Mucosa of rectum (tissue), 2 donors: ENCODE measurements at regions not wholly inside any gene's neighbourhood (a gene's known extent, or its start where the extent isn't known, plus 50 kb on each side); places are given as distances from the start of the nearest gene placed in this dataset.
"Not testable (repeated sequence)": the region's sequence is repeated elsewhere in the genome, so short reads cannot be mapped to it uniquely, and the experiment has no call there.

Experiments used
- H3K27ac ChIP-seq, 2 donors: one replicate each; pipeline ENCODE4 v1.7.0; 2013; ENCODE audit warnings: inconsistent platforms in 2 of 2, low read depth in 2 of 2, low read length in 2 of 2
- H3K27me3 ChIP-seq, 2 donors: one replicate each; pipeline ENCODE4 v1.7.0; 2013; ENCODE audit warnings: low read length in 2 of 2; ENCODE audit not compliant: control insufficient read depth in 2 of 2, insufficient read depth in 2 of 2
- H3K36me3 ChIP-seq, 2 donors: one replicate each; pipeline ENCODE4 v1.7.0; 2013; ENCODE audit warnings: low read length in 2 of 2; ENCODE audit not compliant: control insufficient read depth in 2 of 2, insufficient read depth in 2 of 2
- H3K4me1 ChIP-seq, 2 donors: one replicate each; pipeline ENCODE4 v1.7.0; 2013; ENCODE audit warnings: low read length in 2 of 2, mild to moderate bottlenecking in 1 of 2; ENCODE audit not compliant: control insufficient read depth in 2 of 2, insufficient read depth in 2 of 2
- H3K4me3 ChIP-seq, 2 donors: one replicate each; pipeline ENCODE4 v1.7.0; 2013; ENCODE audit warnings: low read length in 2 of 2
- H3K9ac ChIP-seq, 2 donors: one replicate each; pipeline ENCODE4 v1.7.0; 2013; ENCODE audit warnings: low read length in 2 of 2, low read depth in 1 of 2, mild to moderate bottlenecking in 1 of 2
- H3K9me3 ChIP-seq, 2 donors: one replicate each; pipeline ENCODE4 v1.7.0; 2013; ENCODE audit warnings: low read length in 2 of 2; ENCODE audit not compliant: control insufficient read depth in 2 of 2
- donor health status: healthy.
- donor health status: Normal muscosa, but diverticular disease.

GRCh38 chr21:13923175-13923574 is 287.6 kb downstream of the LIPI start:
- not testable (repeated sequence) for H3K27ac ChIP-seq, H3K4me3 ChIP-seq, H3K36me3 ChIP-seq, H3K9me3 ChIP-seq, H3K27me3 ChIP-seq, H3K9ac ChIP-seq, H3K4me1 ChIP-seq

GRCh38 chr21:13921455-13921854 is 289.3 kb downstream of the LIPI start:
- not testable (repeated sequence) for H3K9me3 ChIP-seq, H3K27ac ChIP-seq, H3K36me3 ChIP-seq, H3K4me1 ChIP-seq, H3K4me3 ChIP-seq, H3K9ac ChIP-seq, H3K27me3 ChIP-seq

GRCh38 chr21:13907385-13907784 is 297.8 kb downstream of the POTED start:
- not testable (repeated sequence) for H3K27me3 ChIP-seq, H3K9me3 ChIP-seq, H3K4me3 ChIP-seq, H3K27ac ChIP-seq, H3K36me3 ChIP-seq, H3K9ac ChIP-seq, H3K4me1 ChIP-seq

- H3K9me3 ChIP-seq, H3K36me3 ChIP-seq, H3K27ac ChIP-seq, H3K4me3 ChIP-seq, H3K27me3 ChIP-seq, H3K4me1 ChIP-seq, H3K9ac ChIP-seq: not testable (repeated sequence)
Observed at GRCh38 chr21:13896596-13897247, 287.1 kb downstream of the POTED start.

GRCh38 chr21:13893617-13894016 is 284.0 kb downstream of the POTED start:
- H3K36me3 ChIP-seq, H3K27me3 ChIP-seq, H3K27ac ChIP-seq, H3K4me3 ChIP-seq, H3K9ac ChIP-seq, H3K4me1 ChIP-seq, H3K9me3 ChIP-seq: not testable (repeated sequence)

- H3K27ac ChIP-seq, H3K36me3 ChIP-seq, H3K9ac ChIP-seq, H3K9me3 ChIP-seq, H3K27me3 ChIP-seq, H3K4me3 ChIP-seq, H3K4me1 ChIP-seq: not testable (repeated sequence)
Observed at GRCh38 chr21:13893025-13893424, 283.4 kb downstream of the POTED start.

GRCh38 chr21:13892146-13892751 is 282.7 kb downstream of the POTED start:
- H3K4me3 ChIP-seq, H3K36me3 ChIP-seq, H3K27ac ChIP-seq, H3K4me1 ChIP-seq, H3K9me3 ChIP-seq, H3K27me3 ChIP-seq, H3K9ac ChIP-seq: not testable (repeated sequence)

GRCh38 chr21:13889176-13889575 is 279.6 kb downstream of the POTED start:
- not testable (repeated sequence) for H3K4me3 ChIP-seq, H3K9me3 ChIP-seq, H3K36me3 ChIP-seq, H3K27me3 ChIP-seq, H3K9ac ChIP-seq, H3K27ac ChIP-seq, H3K4me1 ChIP-seq

GRCh38 chr21:13883641-13884395 is 274.2 kb downstream of the POTED start:
- not testable (repeated sequence) for H3K9ac ChIP-seq, H3K27ac ChIP-seq, H3K27me3 ChIP-seq, H3K4me1 ChIP-seq, H3K36me3 ChIP-seq, H3K4me3 ChIP-seq, H3K9me3 ChIP-seq

GRCh38 chr21:13877503-13877902 is 267.9 kb downstream of the POTED start:
- not testable (repeated sequence) for H3K9me3 ChIP-seq, H3K27me3 ChIP-seq, H3K9ac ChIP-seq, H3K36me3 ChIP-seq, H3K4me3 ChIP-seq, H3K4me1 ChIP-seq, H3K27ac ChIP-seq
